ENCODE measurements at regions not wholly inside any gene's neighbourhood (a gene's known extent, or its start where the extent isn't known, plus 50 kb on each side); places are given as distances from the start of the nearest gene placed in this dataset.

DNA sequence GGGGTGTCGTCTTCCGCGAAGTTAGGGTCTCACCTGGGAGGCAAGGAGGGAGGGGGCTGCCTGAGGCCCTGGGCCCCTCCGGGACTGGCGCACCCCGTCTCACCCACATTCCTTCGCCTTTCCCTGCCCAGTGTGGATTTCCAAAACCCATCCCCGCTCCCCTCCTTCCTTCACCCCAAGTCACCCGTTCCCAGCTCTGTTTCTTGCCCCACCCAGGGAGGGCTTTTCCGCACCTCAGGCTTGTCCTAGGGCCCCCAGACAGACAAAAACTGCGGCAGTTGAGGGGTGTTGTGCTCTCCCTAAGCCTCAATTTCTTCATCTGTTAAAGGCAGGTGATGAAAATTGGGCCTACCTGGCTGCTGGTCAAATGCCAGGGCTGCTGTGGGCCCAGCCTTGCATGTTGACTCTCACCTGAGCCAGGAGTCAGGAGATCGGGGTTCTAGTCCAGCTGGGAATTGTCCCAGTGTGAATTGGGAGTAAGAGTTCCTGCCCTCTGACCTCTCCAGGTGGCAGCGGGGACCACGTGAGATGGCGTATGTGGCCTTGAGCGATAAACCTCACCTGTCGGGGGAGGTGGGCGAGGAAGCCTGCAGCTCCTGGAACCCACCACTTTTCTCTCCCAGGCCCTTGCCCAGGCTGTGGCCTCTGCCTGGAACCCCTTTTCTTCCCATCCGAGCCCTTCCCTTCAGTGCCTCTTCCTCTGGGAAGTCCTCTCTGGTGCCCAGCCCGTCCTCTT is 143.4 kb upstream of the IER5L start:
- DNase-seq: no peak

- DNase-seq: peak; percentile 47
These were observed 142.7 kb upstream of the IER5L start for GRCh38 chr9:129320575-129321285.

DNA sequence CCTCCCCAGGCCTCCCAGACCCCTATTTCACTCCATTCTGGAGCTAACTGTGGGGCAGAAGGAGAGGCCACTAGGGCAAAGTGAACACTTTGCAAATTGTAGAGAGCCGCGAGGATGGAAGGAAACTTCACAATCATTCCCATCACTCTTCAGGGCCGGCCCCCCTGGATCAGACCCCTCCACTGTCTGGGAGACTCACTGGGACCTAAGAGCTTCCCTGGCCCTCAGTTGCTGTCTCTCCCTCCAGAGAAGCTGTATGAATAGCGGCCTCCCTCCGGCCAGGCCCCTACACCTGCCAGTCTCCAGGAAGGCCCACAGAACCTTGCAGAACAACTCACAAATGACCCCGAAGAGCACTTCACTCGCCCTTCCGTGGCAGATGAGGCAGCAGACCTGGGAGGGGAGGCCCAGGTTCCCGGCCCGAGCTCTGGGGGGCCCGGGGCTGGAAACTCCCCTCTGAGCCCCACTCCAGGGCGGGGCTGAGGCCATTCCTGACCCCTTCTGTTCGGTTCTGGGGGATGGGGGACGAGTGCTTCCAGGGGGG is 141.9 kb upstream of the IER5L start:
- DNase-seq: no peak

GRCh38 chr9:129319076-129319937 is 141.2 kb upstream of the IER5L start:
- peak; percentile 27 for DNase-seq

- DNase-seq: peak; percentile 20
These were observed 140.3 kb upstream of the IER5L start for GRCh38 chr9:129318121-129319075.

DNA sequence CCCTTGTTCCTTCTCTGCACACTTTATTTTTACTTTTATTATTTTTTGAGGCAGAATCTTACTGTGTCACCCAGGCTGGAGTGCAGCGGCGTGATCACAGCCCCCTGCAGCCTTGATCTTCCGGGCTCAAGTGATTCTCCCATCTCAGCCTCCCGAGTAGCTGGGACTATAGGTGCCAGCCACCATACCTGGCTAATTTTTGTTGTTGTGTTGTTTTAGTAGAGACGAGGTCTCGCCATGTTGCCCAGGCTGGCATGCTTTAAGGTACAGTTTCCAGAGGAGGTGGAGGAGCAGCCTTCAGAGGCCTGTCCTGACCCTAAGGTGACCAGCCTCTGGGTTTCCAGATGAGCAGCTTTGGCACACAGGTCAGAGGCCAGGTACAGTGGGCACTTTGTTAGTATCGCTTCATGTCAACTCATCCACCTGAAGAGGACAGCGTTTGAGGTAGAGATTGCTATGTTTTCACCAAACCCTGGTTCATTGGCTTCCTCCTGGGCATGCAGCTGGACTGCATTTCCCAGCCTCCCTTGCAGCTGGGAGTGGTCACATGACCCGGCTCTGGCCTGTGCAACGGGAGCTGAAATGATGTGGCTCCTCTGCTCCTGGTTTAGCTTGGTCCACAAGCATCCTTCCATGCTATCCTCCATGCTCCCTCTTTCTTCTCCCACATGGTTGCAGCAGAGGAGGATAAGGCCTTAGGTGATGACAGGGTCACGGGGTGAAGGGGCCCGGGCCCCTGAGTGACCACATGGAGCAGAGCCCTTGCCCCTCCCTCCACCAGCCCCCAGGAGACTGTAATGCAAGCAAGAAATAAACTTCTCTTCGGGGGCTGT is 139.3 kb upstream of the IER5L start:
- peak; percentile 28 for DNase-seq

GRCh38 chr9:129316281-129317030 is 138.4 kb upstream of the IER5L start:
- DNase-seq: peak; percentile 21

DNA sequence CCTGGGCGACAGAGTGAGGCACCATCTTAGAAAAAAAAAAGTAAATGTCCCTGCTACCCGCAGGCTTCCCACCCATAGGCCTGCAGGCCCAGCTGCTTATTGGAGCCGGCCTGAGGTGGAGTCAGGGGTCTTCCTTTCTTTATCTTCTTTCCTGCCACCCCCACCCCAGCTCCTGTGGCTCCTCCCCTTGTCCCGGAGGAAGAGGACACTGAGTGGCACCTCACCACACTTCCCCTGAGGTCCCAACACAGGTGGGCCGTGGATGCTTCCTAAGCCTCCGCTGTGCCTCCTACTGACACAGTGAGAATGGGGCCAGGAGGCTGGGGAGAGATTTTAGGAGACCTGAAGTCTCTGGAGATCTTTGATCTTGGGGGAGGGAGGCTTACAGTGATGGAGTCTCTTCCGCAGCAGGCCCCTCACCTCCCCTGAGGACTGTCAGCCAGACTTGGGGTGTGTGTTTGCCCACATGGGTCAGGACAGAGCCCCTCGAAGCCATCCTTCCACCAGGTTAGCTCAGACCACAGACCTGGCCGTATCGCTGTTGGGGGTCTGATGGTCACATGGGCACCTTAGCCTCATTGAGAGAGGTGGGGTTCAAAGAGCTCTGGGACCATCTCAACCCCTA is 135.4 kb upstream of the IER5L start:
- DNase-seq: peak; percentile 29

GRCh38 chr9:129312251-129313122 is 134.4 kb upstream of the IER5L start:
- peak; percentile 29 for DNase-seq

- DNase-seq: no peak
These were observed 133.6 kb upstream of the IER5L start for GRCh38 chr9:129311643-129312042.

GRCh38 chr9:129310666-129311350 is 132.7 kb upstream of the IER5L start:
- DNase-seq: no peak

DNA sequence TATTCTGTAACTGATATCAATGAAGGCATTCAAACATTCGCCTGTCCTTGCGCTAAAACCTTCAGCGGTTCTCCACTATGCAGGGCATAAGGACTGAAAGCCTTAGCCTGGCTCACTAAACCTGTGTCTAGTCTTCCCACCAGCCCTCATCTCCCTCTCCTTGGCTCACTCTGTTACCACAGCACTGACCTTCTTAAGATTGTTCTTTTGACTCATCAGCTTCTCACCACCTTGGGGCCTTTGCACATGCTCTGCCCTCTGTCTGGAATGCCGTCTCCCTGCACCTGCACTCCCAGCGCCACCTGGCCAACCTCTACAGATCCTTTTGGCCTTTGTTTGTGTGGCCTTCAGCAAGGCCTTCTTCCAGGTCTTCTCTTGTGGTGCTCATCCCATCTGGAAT is 131.8 kb upstream of the IER5L start:
- peak; percentile 18 for DNase-seq

DNA sequence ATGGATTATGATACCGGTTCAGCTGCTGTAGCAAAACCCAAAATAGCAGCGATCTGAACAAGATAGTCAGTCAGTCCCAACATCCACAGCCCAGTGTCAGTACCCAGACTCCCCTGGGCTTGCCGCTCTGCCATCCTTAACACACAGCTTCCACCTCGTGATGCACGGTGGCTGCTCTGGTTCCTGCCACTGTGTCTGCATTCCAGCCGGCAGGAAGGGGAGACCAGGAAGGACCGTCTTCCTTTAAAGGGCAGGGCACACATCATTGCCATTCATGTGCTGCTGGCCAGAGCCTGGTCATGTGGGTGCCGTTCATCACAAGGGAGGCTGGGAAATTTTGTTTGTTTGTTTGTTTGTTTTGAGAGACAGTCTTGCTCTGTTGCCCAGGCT is 131.0 kb upstream of the IER5L start:
- peak; percentile 21 for DNase-seq

- peak; percentile 15 for DNase-seq
These were observed 129.3 kb upstream of the IER5L start for GRCh38 chr9:129307227-129307970.

DNA sequence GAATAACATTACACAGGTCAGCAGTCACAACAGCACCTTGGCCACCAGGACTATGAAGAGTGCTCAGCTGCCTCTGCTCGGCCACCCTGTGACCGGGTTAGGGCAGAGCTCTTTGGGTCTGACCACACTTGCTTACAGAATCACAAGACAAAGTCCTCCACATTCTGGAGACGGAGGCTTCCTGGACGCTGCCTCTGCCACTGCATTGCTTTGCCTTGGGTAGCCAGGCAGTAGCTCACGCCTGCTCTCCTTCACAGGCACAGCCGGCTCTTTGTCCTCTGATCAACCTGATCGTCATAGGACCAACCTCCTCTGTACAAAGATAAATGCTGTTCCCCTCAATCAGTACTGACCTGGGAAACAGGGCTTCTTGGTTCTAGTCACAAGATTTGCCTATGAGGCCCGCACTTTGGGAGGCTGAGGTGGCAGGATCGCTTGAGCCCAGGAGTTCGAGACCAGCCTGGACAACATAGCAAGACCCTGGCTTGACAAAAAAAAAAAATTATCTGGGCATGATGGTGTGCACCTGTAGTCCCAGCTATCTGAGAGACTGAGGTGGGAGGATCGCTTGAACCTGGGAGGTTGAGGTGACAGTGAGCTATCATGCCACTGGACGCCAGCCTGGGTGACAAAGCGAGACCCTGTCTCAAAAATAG is 128.4 kb upstream of the IER5L start:
- peak; percentile 19 for DNase-seq

DNA sequence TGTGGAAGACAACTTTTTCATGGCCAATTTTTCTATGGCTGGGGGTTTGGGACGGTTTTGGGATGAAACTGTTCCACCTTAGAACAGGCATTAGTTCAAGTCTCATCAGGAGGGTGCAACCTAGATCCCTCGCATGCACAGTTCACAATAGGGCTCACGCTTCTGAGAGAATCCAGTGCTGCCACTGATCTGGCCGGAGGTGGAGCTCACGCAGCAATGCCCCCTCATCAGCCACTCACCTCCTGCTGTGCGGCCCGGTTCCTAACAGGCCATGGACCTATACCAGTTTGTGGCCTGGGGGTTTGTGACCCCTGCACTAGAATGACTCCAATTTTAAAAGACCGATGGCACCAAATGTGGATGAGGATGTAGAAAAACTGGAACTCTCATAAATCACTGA is 127.2 kb upstream of the IER5L start:
- DNase-seq: no peak

GRCh38 chr9:129301941-129302340 is 123.9 kb upstream of the IER5L start:
- DNase-seq: no peak
